Astrocyte (in vitro differentiated cells and primary cell): ENCODE measurements at regions not wholly inside any gene's neighbourhood (a gene's known extent, or its start where the extent isn't known, plus 50 kb on each side); places are given as distances from the start of the nearest gene placed in this dataset.

ENCODE experiments used
- DNase-seq: peaks from one replicate; pipeline ENCODE4 v3.0.0-alpha.2; 2010; ENCODE audit warnings: low read depth
- FAIRE-seq: peaks from 2 replicates; lab custom pipeline; 2011; peaks lifted over from hg19 to GRCh38; lab: Jason Lieb, UNC
- H2AFZ ChIP-seq: 2 replicates; pipeline ENCODE4 v1.6.0; 2012; ENCODE audit warnings: low read depth, low read length, inconsistent platforms
- H3K27ac ChIP-seq: 2 replicates; pipeline ENCODE4 v1.5.1; 2011; ENCODE audit warnings: low read depth, low read length, inconsistent platforms
- H3K27me3 ChIP-seq: 2 replicates; pipeline ENCODE4 v1.6.0; 2011; ENCODE audit warnings: low read length, inconsistent platforms; ENCODE audit not compliant: insufficient read depth
- H3K36me3 ChIP-seq: 2 replicates; pipeline ENCODE4 v1.5.1; 2011; ENCODE audit warnings: low read length, inconsistent platforms; ENCODE audit not compliant: insufficient read depth
- H3K4me1 ChIP-seq: 2 replicates; pipeline ENCODE4 v1.5.1; 2011; ENCODE audit warnings: low read length, inconsistent platforms; ENCODE audit not compliant: insufficient read depth
- H3K4me2 ChIP-seq: 2 replicates; pipeline ENCODE4 v1.6.0; 2012; ENCODE audit warnings: low read length, inconsistent platforms
- H3K4me3 ChIP-seq: 2 replicates; pipeline ENCODE4 v1.5.1; 2011; ENCODE audit warnings: low read depth, mild to moderate bottlenecking, low read length, inconsistent platforms; ENCODE audit not compliant: insufficient read depth
- H3K79me2 ChIP-seq: 2 replicates; pipeline ENCODE4 v1.6.0; 2012; ENCODE audit warnings: mild to moderate bottlenecking, low read length, inconsistent platforms; ENCODE audit not compliant: insufficient read depth
- H3K9ac ChIP-seq: 2 replicates; pipeline ENCODE4 v1.6.0; 2012; ENCODE audit warnings: mild to moderate bottlenecking, low read length, inconsistent platforms
- H3K9me3 ChIP-seq: 2 replicates; pipeline ENCODE4 v1.5.1; 2012; ENCODE audit warnings: low read depth, mild to moderate bottlenecking, low read length, inconsistent platforms; ENCODE audit not compliant: insufficient read depth
- H4K20me1 ChIP-seq: 2 replicates; pipeline ENCODE4 v1.6.0; 2012; ENCODE audit warnings: low read length, inconsistent platforms; ENCODE audit not compliant: insufficient read depth
- H3K27ac Mint-ChIP-seq: one replicate; pipeline ENCODE4 v1.8.0; 2021; ENCODE audit warnings: mild to moderate bottlenecking, mixed read lengths; ENCODE audit not compliant: unreplicated experiment
- H3K27me3 Mint-ChIP-seq: one replicate; pipeline ENCODE4 v1.8.0; 2021; ENCODE audit warnings: low read depth, mixed read lengths; ENCODE audit not compliant: unreplicated experiment
- H3K36me3 Mint-ChIP-seq: one replicate; pipeline ENCODE4 v1.8.0; 2021; ENCODE audit warnings: low read depth, mixed read lengths; ENCODE audit not compliant: unreplicated experiment
- H3K4me1 Mint-ChIP-seq: one replicate; pipeline ENCODE4 v1.8.0; 2021; ENCODE audit warnings: low read depth, mixed read lengths; ENCODE audit not compliant: unreplicated experiment
- H3K4me3 Mint-ChIP-seq: one replicate; pipeline ENCODE4 v1.8.0; 2021; ENCODE audit warnings: mild to moderate bottlenecking, moderate library complexity, mixed read lengths; ENCODE audit not compliant: unreplicated experiment
- H3K9me3 Mint-ChIP-seq: one replicate; pipeline ENCODE4 v1.8.0; 2021; ENCODE audit warnings: mild to moderate bottlenecking, mixed read lengths; ENCODE audit not compliant: unreplicated experiment
- CTCF ChIP-seq: IDR thresholded peaks from 2 replicates; pipeline ENCODE4 v1.5.1; 2011; ENCODE audit warnings: low read depth, mild to moderate bottlenecking, inconsistent platforms, low read length, moderate library complexity; ENCODE audit not compliant: insufficient read depth
- EZH2 ChIP-seq: IDR thresholded peaks from 2 replicates; pipeline ENCODE4 v1.6.1; 2012; ENCODE audit warnings: mild to moderate bottlenecking, low read length, inconsistent platforms; ENCODE audit not compliant: insufficient read depth

GRCh38 chr12:67052981-67053380, 216.2 kb upstream of the CAND1 start:
- Mint-ChIP-seq H3K4me3 (no peak overlapping the region), H3K9me3 (no peaks in the 10 kb centered on the region), H3K27ac (peak overlapping the region; percentile 23), H3K27me3 (no peaks in the 10 kb centered on the region), H3K4me1 (peaks cover 6% of the 10 kb centered on the region), H3K36me3 (no peaks in the 10 kb centered on the region)
- no peaks in the 10 kb centered on the region for H3K27me3 ChIP-seq
- no peaks in the 10 kb centered on the region for H3K79me2 ChIP-seq
- no peak overlapping the region for H2AFZ ChIP-seq
- peak overlapping the region; percentile 12 for H3K4me2 ChIP-seq
- H3K9me3 ChIP-seq, result no peaks in the 10 kb centered on the region
- H3K36me3 ChIP-seq, result no peaks in the 10 kb centered on the region
- no peaks in the 10 kb centered on the region for H4K20me1 ChIP-seq
- H3K4me1 ChIP-seq, result peaks cover 4% of the 10 kb centered on the region
- TF ChIP-seq EZH2, result no peak
- TF ChIP-seq CTCF, result no peak
- no peak overlapping the region for H3K4me3 ChIP-seq
- FAIRE-seq, result no peak
- H3K9ac ChIP-seq, result no peak overlapping the region
- peak; percentile 45 for DNase-seq
- no peak overlapping the region for H3K27ac ChIP-seq

GRCh38 chr12:67056329-67056728, 212.8 kb upstream of the CAND1 start:
- Mint-ChIP-seq H3K4me3 (no peak overlapping the region), H3K36me3 (no peaks in the 10 kb centered on the region), H3K9me3 (no peaks in the 10 kb centered on the region), H3K27me3 (no peaks in the 10 kb centered on the region), H3K27ac (no peak overlapping the region), H3K4me1 (peaks cover 6% of the 10 kb centered on the region)
- no peaks in the 10 kb centered on the region for H3K9me3 ChIP-seq
- no peak overlapping the region for H3K4me2 ChIP-seq
- no peaks in the 10 kb centered on the region for H3K36me3 ChIP-seq
- H3K79me2 ChIP-seq, result no peaks in the 10 kb centered on the region
- peaks cover 4% of the 10 kb centered on the region for H3K4me1 ChIP-seq
- H4K20me1 ChIP-seq, result no peaks in the 10 kb centered on the region
- no peak overlapping the region for H3K27ac ChIP-seq
- H3K27me3 ChIP-seq, result no peaks in the 10 kb centered on the region
- no peak overlapping the region for H3K4me3 ChIP-seq
- TF ChIP-seq EZH2, result no peak
- TF ChIP-seq CTCF, result no peak
- DNase-seq (no peak), FAIRE-seq (no peak)
- no peak overlapping the region for H3K9ac ChIP-seq
- no peak overlapping the region for H2AFZ ChIP-seq

- no peak overlapping the region for H3K9ac ChIP-seq
- Mint-ChIP-seq H3K27ac (no peak overlapping the region), H3K36me3 (no peaks in the 10 kb centered on the region), H3K4me3 (no peak overlapping the region), H3K4me1 (peaks cover 6% of the 10 kb centered on the region), H3K9me3 (no peaks in the 10 kb centered on the region), H3K27me3 (no peaks in the 10 kb centered on the region)
- H3K9me3 ChIP-seq, result no peaks in the 10 kb centered on the region
- FAIRE-seq (no peak), DNase-seq (no peak)
- H3K4me2 ChIP-seq, result no peak overlapping the region
- H4K20me1 ChIP-seq, result no peaks in the 10 kb centered on the region
- H3K79me2 ChIP-seq, result no peaks in the 10 kb centered on the region
- H2AFZ ChIP-seq, result no peak overlapping the region
- peaks cover 4% of the 10 kb centered on the region for H3K4me1 ChIP-seq
- H3K4me3 ChIP-seq, result no peak overlapping the region
- no peak overlapping the region for H3K27ac ChIP-seq
- H3K27me3 ChIP-seq, result no peaks in the 10 kb centered on the region
- TF ChIP-seq EZH2, result no peak
- no peaks in the 10 kb centered on the region for H3K36me3 ChIP-seq
Measured at GRCh38 chr12:67057072-67057471, 212.1 kb upstream of the CAND1 start.
